Neural progenitor cell (in vitro differentiated cells): ENCODE measurements at regions not wholly inside any gene's neighbourhood (a gene's known extent, or its start where the extent isn't known, plus 50 kb on each side); places are given as distances from the start of the nearest gene placed in this dataset.

Experiments
- DNase-seq: peaks from one replicate; pipeline ENCODE4 v3.0.0-alpha.2; 2016; ENCODE audit warnings: low spot score
- H2AFZ ChIP-seq: fragments of 200-600 bp; sonication (generic); replicated peaks from 2 replicates; pipeline ENCODE4 v1.6.1; 2016; ENCODE audit warnings: antibody characterized with exemption
- H3F3A ChIP-seq: fragments of 200-600 bp; sonication (generic); 2 replicates; pipeline ENCODE4 v1.6.1; 2016; ENCODE audit warnings: antibody characterized with exemption, low read depth
- H3K27ac ChIP-seq: fragments of 200-600 bp; sonication (generic); 2 replicates; pipeline ENCODE4 v1.5.1; 2016; ENCODE audit warnings: mild to moderate bottlenecking
- H3K27me3 ChIP-seq: fragments of 200-600 bp; sonication (generic); 2 replicates; pipeline ENCODE4 v1.6.1; 2016; ENCODE audit warnings: mild to moderate bottlenecking, moderate library complexity
- H3K36me3 ChIP-seq: fragments of 200-600 bp; sonication (generic); 2 replicates; pipeline ENCODE4 v1.5.1; 2016
- H3K4me1 ChIP-seq: fragments of 200-600 bp; sonication (generic); 2 replicates; pipeline ENCODE4 v1.6.1; 2016; ENCODE audit warnings: mixed run types
- H3K4me2 ChIP-seq: fragments of 200-600 bp; sonication (generic); 2 replicates; pipeline ENCODE4 v1.6.1; 2016
- H3K4me3 ChIP-seq: fragments of 200-600 bp; sonication (generic); 2 replicates; pipeline ENCODE4 v1.5.1; 2016
- H3K79me2 ChIP-seq: fragments of 200-600 bp; sonication (generic); 2 replicates; pipeline ENCODE4 v1.6.1; 2016; ENCODE audit warnings: low read depth
- H3K9ac ChIP-seq: fragments of 200-600 bp; sonication (generic); 2 replicates; pipeline ENCODE4 v1.6.1; 2016
- H3K9me3 ChIP-seq: fragments of 200-600 bp; sonication (generic); 2 replicates; pipeline ENCODE4 v1.5.1; 2016; ENCODE audit warnings: low read depth
- H4K20me1 ChIP-seq: fragments of 200-600 bp; sonication (generic); 2 replicates; pipeline ENCODE4 v1.6.1; 2016; ENCODE audit warnings: low read depth
- H3K27ac Mint-ChIP-seq: 3 replicates; pipeline ENCODE4 v1.8.0; 2021; ENCODE audit warnings: mixed read lengths
- H3K27me3 Mint-ChIP-seq: 2 replicates; pipeline ENCODE4 v1.8.0; 2022; ENCODE audit warnings: low read depth, mild to moderate bottlenecking, inconsistent platforms, moderate library complexity, mixed read lengths; ENCODE audit not compliant: insufficient read depth
- H3K36me3 Mint-ChIP-seq: 3 replicates; pipeline ENCODE4 v1.8.0; 2021; ENCODE audit warnings: mixed read lengths
- H3K4me1 Mint-ChIP-seq: 3 replicates; pipeline ENCODE4 v1.8.0; 2021; ENCODE audit warnings: mixed read lengths
- H3K4me3 Mint-ChIP-seq: 3 replicates; pipeline ENCODE4 v1.8.0; 2021; ENCODE audit warnings: mild to moderate bottlenecking, moderate library complexity, mixed read lengths
- H3K9me3 Mint-ChIP-seq: 3 replicates; pipeline ENCODE4 v1.8.0; 2020; ENCODE audit warnings: mixed read lengths
- EZH2 ChIP-seq: fragments of 200-600 bp; sonication (generic); IDR thresholded peaks from 2 replicates; pipeline ENCODE4 v1.6.1; 2017; ENCODE audit warnings: antibody characterized with exemption, mild to moderate bottlenecking, moderate library complexity
- EZH2phosphoT487 ChIP-seq: fragments of 200-600 bp; sonication (generic); IDR thresholded peaks from 2 replicates; pipeline ENCODE4 v1.6.1; 2017; ENCODE audit warnings: antibody characterized with exemption
- TF ChIP-seq, protein P1 (sequence below): fragments of 200-600 bp; sonication (generic); IDR thresholded peaks from 2 replicates; pipeline ENCODE4 v1.5.1; 2017; ENCODE audit warnings: antibody characterized with exemption, mild to moderate bottlenecking

GRCh38 chr18:78697446-78697845, 282.2 kb upstream of the SALL3 start:
- H2AFZ ChIP-seq, result no peak overlapping the region
- H4K20me1 ChIP-seq, result no peaks in the 10 kb centered on the region
- no peak overlapping the region for H3K4me3 ChIP-seq
- no peaks in the 10 kb centered on the region for H3K27me3 ChIP-seq
- no peak for DNase-seq
- H3K79me2 ChIP-seq, result no peaks in the 10 kb centered on the region
- TF ChIP-seq EZH2 (no peak), EZH2phosphoT487 (no peak)
- TF ChIP-seq, protein P1, sequence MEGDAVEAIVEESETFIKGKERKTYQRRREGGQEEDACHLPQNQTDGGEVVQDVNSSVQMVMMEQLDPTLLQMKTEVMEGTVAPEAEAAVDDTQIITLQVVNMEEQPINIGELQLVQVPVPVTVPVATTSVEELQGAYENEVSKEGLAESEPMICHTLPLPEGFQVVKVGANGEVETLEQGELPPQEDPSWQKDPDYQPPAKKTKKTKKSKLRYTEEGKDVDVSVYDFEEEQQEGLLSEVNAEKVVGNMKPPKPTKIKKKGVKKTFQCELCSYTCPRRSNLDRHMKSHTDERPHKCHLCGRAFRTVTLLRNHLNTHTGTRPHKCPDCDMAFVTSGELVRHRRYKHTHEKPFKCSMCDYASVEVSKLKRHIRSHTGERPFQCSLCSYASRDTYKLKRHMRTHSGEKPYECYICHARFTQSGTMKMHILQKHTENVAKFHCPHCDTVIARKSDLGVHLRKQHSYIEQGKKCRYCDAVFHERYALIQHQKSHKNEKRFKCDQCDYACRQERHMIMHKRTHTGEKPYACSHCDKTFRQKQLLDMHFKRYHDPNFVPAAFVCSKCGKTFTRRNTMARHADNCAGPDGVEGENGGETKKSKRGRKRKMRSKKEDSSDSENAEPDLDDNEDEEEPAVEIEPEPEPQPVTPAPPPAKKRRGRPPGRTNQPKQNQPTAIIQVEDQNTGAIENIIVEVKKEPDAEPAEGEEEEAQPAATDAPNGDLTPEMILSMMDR, result no peak
- no peak overlapping the region for H3K4me2 ChIP-seq
- Mint-ChIP-seq H3K36me3 (no peaks in the 10 kb centered on the region), H3K4me1 (peaks cover 19% of the 10 kb centered on the region), H3K27ac (peak overlapping the region; percentile 81), H3K4me3 (no peak overlapping the region), H3K9me3 (no peaks in the 10 kb centered on the region), H3K27me3 (peaks cover 17% of the 10 kb centered on the region)
- no peak overlapping the region for H3K9ac ChIP-seq
- no peaks in the 10 kb centered on the region for H3K36me3 ChIP-seq
- H3K9me3 ChIP-seq, result no peaks in the 10 kb centered on the region
- H3F3A ChIP-seq, result no peaks in the 10 kb centered on the region
- peaks cover 12% of the 10 kb centered on the region for H3K4me1 ChIP-seq
- H3K27ac ChIP-seq, result no peak overlapping the region

GRCh38 chr18:78698914-78699313, 280.7 kb upstream of the SALL3 start:
- H3K9me3 Mint-ChIP-seq, result no peaks in the 10 kb centered on the region
- no peak overlapping the region for H2AFZ ChIP-seq
- no peak overlapping the region for H3K27ac Mint-ChIP-seq
- H3K4me2 ChIP-seq, result no peak overlapping the region
- H3K27ac ChIP-seq, result no peak overlapping the region
- no peaks in the 10 kb centered on the region for H3F3A ChIP-seq
- H3K27me3 ChIP-seq, result no peaks in the 10 kb centered on the region
- H3K4me1 Mint-ChIP-seq, result peaks cover 30% of the 10 kb centered on the region
- H3K36me3 ChIP-seq, result no peaks in the 10 kb centered on the region
- H3K4me1 ChIP-seq, result peaks cover 14% of the 10 kb centered on the region
- no peak overlapping the region for H3K9ac ChIP-seq
- DNase-seq, result no peak
- no peaks in the 10 kb centered on the region for H3K79me2 ChIP-seq
- H4K20me1 ChIP-seq, result no peaks in the 10 kb centered on the region
- H3K4me3 ChIP-seq, result no peak overlapping the region
- no peaks in the 10 kb centered on the region for H3K9me3 ChIP-seq
- TF ChIP-seq, protein P1, result no peak
- peaks cover 17% of the 10 kb centered on the region for H3K27me3 Mint-ChIP-seq
- no peaks in the 10 kb centered on the region for H3K36me3 Mint-ChIP-seq
- no peak overlapping the region for H3K4me3 Mint-ChIP-seq

- no peaks in the 10 kb centered on the region for H3K27me3 ChIP-seq
- H2AFZ ChIP-seq, result no peak overlapping the region
- H3K79me2 ChIP-seq, result no peaks in the 10 kb centered on the region
- Mint-ChIP-seq H3K27me3 (peaks cover 19% of the 10 kb centered on the region), H3K4me1 (peaks cover 31% of the 10 kb centered on the region), H3K27ac (no peak overlapping the region), H3K4me3 (no peak overlapping the region), H3K36me3 (no peaks in the 10 kb centered on the region), H3K9me3 (no peaks in the 10 kb centered on the region)
- H3K4me3 ChIP-seq, result no peak overlapping the region
- H3K9ac ChIP-seq, result no peak overlapping the region
- H3K4me2 ChIP-seq, result no peak overlapping the region
- H3K27ac ChIP-seq, result no peak overlapping the region
- no peaks in the 10 kb centered on the region for H3K36me3 ChIP-seq
- TF ChIP-seq EZH2 (no peak), EZH2phosphoT487 (no peak)
- TF ChIP-seq, protein P1, result no peak
- H3K9me3 ChIP-seq, result no peaks in the 10 kb centered on the region
- H3F3A ChIP-seq, result no peaks in the 10 kb centered on the region
- H4K20me1 ChIP-seq, result no peaks in the 10 kb centered on the region
- peaks cover 14% of the 10 kb centered on the region for H3K4me1 ChIP-seq
- DNase-seq, result no peak
These were observed 280.1 kb upstream of the SALL3 start for GRCh38 chr18:78699499-78699898.
